Left cardiac atrium (tissue), 4 donors: ENCODE measurements at regions not wholly inside any gene's neighbourhood (a gene's known extent, or its start where the extent isn't known, plus 50 kb on each side); places are given as distances from the start of the nearest gene placed in this dataset.

Source experiments
- ATAC-seq, 2 donors: fragments of 200-7000 bp; cut with Tn5 transposase; one replicate each; pipeline ENCODE4 v1.9.1; 2020; ENCODE audit warnings: mild to moderate bottlenecking in 2 of 2, moderate library complexity in 2 of 2
- DNase-seq: peaks from one replicate; pipeline ENCODE4 v3.0.0-alpha.2; 2020
- intact Hi-C, 2 donors: fragments of 100-400 bp; cut with DNase I; formaldehyde crosslinking; loops; one replicate each; pipeline versions ENCODE4 v1.14.1 to v1.15.1; 2022 to 2023
- donor health status: DM: no; HTN: yes; CAD: no.
- donor health status: DM: no; HTN: yes; CAD: no; lungs with severe emphysema.
- donor health status: DM: yes; HTN: yes; CAD: no.
- donor health status: Dilated cardiomyopathy.

DNA sequence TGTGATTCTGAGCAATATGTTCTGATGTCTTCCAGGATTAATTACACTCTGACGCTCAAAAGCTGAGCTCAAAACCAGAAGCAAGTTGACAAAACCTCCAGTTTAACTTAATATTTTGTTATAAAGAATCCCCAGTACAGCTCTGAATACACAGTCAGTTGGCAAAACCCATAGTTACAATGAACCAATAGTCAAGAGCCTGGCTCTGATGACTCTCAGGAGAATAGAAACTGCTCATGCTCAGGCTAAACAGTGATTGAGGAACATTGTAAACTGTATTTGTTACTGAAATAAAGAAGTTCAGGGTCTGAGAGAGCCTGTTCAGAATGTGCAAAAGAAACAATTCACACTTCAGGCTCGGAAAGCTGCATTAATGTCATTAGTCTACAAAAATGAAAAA, 1565.9 kb downstream of the SUCLG1 start:
- intact Hi-C loops: no loop called here
- DNase-seq (no peak), ATAC-seq (no peak)

DNA sequence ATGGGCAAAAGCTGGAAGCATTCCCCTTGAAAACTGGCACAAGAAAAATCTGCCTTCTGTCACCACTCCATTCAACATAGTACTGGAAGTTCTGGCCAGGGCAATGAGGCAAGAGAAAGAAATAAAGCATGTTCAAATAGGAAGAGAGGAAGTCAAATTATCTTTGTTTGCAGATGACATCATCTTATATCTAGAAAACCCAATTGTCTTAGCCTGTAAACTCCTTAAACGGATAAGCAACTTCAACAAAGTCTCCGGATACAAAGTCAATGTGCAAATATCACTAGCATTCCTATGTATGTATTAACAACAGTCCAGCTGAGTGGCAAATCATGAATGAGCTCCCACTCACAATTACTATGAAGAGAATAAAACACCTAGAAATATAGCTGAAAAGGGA, 1579.3 kb downstream of the SUCLG1 start:
- DNase-seq (no peak), ATAC-seq (no peak)
- intact Hi-C loops: no loop called here

DNA sequence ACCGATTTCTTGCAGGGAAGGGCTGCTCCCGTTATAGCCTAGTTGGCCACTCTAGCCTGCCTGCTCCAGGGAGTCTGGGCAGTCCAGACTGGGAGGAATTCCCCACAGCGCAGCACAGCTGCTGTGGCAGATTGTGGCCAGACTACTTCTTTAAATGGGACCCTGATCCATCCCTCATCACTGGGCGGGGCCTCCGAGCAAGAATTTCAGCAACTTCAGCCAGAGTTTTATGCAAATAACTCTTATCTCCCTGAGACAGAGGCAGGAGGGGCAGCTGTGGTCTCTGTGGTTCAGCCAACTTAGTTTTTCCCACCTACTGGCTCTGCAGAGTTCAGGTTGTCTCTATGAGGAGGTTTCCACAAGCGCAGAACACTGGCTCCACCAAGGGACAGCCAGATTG, 1583.2 kb downstream of the SUCLG1 start:
- intact Hi-C loops: no loop called here
- no peak for ATAC-seq
- no peak for DNase-seq

DNA sequence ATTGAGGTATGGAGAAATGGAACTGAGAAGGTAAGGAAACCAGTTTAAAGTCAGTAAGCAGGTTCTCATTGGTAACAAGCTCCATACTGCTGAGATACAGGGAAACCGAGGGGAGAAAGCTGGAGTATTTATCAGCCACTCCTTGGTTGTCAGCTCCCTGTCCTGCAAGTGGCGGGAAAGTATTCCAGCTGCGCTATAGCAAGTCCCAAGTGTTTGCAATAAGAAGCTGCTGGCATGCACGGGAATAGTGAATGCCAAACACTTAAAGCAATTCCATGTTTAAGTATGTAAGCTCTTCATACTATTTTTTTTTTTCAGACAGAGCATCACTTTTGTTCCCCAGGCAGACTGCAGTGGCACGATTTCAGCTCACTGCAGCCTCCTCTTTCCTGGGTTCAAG, 1601.1 kb downstream of the SUCLG1 start:
- no peak for ATAC-seq
- intact Hi-C loops: no loop called here
- no peak for DNase-seq

DNA sequence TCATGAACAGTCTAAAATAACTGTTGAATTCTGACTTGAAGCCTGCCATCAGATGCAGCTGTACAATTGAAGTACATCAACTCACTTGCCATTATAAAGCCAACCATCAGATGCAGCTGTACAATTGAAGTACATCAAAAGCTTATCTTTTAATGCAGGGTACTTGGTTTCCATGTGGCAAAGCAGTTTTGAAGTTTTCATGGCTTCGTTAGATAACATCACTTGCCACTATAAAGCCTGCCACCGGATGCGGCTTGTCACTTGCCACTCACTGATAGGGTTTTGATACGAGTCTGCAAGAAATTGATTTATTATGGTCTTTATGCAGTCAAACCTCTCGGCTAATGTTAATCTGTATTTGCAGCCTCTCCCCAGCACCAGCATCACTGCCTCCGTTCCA, 1605.8 kb downstream of the SUCLG1 start:
- DNase-seq: no peak
- intact Hi-C loops: no loop called here
- ATAC-seq: no peak

DNA sequence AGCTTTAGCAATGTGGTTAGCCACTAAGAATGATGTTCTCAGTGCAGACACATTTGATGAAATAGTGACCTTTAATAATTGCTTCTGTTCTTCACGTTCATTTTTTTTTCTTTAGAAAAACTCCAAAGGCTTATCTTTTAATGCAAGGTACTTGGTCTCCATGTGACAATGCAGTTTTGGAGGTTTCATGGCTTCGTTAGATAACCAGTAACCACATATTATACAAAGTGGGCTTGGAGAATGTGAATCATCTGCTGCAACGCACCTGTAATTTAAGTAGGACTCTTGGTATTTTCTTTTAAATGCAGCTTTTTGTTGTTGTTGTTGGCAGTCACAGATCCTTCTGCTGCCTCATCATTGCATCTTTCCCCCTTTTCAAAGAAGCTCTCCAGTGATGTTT, 1606.3 kb downstream of the SUCLG1 start:
- intact Hi-C loops: no loop called here
- DNase-seq (no peak), ATAC-seq (no peak)

DNA sequence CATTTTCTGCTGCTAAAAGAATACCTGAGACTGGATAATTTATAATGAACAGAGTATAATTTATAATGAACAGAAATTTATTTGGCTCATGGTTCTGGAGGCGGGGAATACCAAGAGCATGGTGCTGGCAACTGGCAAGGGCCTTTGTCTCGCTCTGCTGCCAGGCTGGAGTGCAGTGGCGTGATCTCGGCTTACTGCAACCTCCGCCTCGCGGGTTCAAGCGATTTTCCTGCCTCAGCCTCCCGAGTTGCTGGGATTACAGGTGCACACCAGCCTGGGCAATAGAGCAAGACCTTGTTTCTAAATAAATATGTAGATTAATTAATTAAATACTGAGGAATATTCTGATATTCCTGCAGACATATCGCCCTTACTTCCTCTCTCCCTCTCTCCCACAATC, 1610.8 kb downstream of the SUCLG1 start:
- no peak for DNase-seq
- ATAC-seq: no peak
- intact Hi-C loops: no loop called here

DNA sequence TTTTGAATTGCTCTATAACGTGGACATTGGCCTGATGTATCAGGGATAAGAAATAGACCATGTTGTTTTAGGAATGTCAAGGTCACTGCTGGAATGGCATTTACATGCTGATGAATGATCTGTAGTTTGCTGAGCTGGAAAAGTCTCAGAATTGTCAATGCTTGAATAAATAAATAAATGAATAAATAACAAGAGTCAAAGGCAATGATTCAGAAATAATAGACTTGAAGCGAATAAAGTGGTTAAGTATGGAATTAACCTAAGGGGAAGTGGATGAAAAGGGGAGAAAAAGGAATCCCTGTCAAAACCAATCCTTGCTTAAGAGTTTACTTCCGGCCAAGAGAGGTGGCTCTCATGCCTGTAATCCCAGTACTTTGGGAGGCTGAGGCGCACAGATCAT, 1620.0 kb downstream of the SUCLG1 start:
- intact Hi-C loops: no loop called here
- DNase-seq (no peak), ATAC-seq (no peak)

DNA sequence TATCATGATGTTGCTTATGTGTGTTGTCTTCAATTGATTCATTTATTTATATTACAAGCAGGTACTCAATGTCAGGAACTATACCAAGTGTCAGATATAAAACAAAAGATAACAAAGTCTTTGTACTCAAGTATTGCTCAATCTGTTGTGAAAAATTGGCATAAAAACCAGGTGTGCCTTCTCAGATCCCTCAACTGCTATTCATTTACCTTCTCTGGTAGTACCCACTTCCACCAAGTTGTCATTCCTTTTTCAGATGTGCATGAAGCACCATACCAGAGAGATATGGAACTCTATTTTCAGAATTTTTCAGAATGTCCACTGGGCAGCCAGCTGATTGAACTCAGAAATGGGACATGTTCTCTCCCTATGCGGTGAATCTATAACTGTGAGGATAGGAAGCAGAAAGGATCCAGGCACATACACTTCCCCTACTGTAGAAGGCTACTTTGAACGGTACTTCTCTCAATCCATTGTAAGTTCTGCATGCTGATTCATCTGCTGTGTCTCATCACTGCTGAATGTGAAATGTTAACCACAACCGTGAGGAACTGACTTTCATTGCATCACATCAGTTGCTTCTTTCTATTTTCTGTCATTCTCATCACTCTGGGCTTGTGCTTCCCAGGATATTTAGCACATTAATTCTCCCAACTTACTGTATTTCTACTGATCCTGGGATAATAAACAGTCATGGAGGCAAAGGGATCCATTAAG, 1621.3 kb downstream of the SUCLG1 start:
- ATAC-seq: no peak
- intact Hi-C loops: no loop called here
- DNase-seq: no peak

DNA sequence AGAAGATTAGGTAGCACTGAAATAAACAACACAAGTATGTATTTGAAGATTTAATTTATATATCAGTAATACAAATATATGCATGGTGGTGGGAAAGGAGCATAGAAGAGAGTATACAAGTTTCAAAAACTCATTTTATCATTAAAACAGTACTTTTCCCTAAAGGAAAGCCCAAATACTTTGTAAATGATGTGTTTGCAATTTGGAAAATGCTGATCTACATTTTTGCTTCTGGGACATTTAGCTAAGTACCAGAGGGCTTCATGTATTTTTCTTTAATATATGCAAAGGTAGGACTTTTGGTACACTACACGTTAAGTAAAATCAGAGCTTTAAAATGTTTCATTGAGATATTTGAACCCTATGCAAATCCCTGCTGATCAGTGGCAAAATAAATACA, 1624.2 kb downstream of the SUCLG1 start:
- intact Hi-C loops: no loop called here
- ATAC-seq (no peak), DNase-seq (no peak)

DNA sequence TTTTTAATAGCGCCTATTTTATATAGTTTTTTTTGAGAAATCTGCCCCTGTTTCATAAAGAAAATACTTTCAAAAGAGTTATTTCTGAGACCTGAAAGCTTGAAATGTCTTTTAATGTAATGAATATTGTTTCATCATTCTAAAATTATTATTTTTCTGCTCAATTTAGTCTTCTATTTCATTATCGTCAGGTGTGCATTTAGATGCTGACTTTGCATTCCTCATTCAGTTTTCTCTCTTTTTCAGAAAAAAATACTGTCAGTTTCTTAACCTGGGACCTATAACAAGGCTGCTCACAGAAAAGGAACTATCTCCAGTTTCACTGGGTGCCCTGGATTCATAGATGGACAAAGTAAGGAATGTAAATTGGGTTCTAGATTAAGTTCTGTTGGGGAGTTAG, 1631.7 kb downstream of the SUCLG1 start:
- ATAC-seq: no peak
- DNase-seq: no peak
- intact Hi-C loops: no loop called here

DNA sequence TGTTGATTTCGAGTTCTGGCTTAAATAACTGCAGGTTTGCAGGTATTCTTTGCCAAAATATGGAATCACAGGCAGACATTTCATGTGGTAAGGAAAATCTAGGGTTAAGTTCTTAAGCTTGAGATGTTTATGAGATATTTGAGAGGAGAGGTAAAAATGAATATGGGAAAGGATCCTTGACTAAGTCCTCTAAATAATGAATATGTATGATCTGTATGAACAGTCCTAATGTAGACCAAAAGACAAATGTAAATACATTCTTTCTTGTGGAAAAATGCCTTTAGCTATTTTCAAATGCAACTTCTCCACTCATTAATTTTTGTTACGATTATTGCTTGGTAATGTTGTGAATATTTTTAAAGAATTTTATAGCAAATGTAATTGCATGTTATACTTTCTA, 1632.6 kb downstream of the SUCLG1 start:
- DNase-seq (no peak), ATAC-seq (no peak)
- intact Hi-C loops: no loop called here

DNA sequence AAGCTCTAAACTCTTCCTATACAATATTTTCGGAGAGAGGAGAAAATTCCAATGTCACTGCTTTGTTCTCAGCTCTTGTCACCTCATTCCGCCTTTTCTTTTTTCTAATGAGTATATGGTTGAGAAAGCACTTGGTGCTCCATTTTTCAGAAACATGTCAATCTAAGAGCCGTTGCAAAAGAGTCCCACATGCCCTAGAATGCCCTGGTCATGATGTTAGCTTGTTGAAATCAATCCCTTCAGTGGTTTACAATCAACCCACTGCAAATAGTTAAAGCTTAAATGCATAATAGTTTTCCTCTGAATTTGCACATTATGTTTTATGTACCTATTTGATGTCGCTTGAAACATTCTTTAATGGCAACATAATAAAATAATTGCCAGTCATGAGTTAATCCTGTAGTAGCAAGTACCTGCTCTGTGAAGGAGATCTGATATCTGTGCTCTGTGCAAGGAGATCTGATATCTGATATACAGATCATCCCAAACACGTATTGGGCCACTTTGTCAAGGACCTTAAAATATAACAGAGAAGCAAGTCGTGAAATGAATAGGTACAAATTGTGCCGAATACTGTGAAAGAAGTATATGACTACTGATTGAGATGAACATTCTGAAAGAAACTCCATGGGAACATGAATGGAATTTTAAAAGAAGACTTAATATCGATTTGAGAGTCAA, 1633.5 kb downstream of the SUCLG1 start:
- intact Hi-C loops: no loop called here
- DNase-seq (no peak), ATAC-seq (no peak)

DNA sequence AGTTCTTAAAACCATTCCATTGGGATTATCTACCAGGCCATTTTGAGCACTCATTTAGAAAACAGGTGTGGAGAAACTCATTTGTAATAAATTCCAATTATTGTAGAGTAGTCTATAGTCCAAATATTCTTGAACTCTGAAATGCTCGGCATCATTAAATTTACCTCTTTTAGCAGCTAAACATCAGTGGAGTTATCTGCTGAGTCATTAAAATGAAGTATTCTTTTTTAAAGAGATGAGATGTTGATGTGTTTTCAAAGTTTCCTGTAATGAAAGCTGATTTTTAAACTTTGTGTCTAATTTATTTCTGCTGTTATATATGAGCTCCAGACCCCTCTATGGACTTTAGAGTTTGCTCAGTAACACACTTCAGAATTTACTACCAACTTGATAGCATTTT, 1635.2 kb downstream of the SUCLG1 start:
- ATAC-seq: no peak
- intact Hi-C loops: no loop called here

DNA sequence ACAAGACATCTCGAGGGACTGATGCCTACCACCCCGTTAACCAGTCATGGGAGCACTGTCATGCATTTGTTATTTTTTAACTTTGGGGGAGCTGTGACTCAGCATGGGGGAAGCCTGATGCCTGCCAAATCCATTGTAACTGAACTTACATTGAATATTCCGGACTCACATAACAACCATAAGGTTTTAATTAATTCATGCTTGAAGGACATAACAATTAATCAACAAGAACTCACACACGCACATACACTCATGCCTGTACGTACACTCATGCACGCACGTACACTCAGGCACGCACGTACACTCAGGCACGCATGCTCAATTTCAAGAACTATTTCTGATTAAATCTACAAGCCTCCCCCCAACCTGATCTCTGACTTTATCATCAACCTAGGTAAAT, 1639.1 kb downstream of the SUCLG1 start:
- DNase-seq (no peak), ATAC-seq (no peak)
- intact Hi-C loops: no loop called here

More for the DNA sequence above, 1635.2 kb downstream of the SUCLG1 start:
- DNase-seq: no peak

DNA sequence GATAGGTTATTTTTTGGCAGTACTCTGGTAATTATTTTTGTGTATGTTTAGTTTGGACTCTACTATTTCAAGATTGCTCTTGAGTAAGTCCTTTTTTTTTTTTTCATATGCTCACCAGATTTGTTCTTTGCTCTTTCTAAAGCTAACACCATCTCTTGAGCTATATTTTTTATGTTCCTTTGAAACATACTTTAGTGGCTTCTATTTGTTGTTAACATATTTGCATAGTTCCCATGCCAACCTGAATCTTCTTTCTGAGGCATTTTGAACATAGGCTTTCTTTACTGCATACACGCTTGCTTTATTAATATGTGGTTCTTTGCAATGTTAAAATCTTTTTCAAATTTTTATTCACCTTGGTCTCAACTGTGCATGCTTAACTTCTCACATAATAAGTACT, 1644.9 kb downstream of the SUCLG1 start:
- intact Hi-C loops: no loop called here
- no peak for DNase-seq
- ATAC-seq: no peak

DNA sequence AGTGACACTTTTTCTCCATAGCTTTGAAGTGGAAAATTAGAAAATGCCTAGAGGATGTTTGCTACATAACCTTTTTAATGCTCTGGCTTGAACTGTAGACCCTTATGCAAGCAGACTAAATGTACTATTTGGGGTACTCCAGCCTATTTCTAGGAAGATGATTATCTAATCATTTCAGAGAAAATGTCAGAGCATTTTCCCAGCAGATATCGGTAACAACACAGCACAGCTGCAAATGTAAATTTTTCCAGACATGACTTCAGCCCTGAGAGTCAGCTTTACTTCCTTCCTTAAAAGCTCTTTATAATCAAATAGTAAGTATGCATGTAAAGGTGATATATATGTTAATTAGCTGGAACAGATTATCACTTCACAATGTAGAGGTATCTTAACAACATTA, 1647.1 kb downstream of the SUCLG1 start:
- intact Hi-C loops: no loop called here
- no peak for ATAC-seq
- DNase-seq: no peak

DNA sequence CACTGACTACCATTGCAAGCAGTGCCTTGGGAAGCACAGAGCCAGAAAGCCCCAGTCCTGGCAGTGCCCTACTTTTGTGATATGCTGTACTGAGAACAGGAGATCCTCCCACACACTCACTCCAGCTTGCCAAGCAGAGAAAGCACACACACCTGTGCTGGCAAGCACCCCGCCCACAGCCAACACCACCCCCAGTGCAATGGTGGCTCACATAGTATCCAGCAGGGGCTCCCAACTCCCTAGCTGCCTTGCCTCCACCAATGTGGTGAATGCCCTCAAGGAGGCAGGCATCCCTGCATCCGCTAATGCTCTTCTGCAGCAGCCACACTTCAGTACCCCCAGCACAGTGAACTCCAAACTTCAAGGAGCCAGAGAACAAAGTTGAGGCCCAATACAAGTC, 1655.8 kb downstream of the SUCLG1 start:
- intact Hi-C loops: no loop called here

DNA sequence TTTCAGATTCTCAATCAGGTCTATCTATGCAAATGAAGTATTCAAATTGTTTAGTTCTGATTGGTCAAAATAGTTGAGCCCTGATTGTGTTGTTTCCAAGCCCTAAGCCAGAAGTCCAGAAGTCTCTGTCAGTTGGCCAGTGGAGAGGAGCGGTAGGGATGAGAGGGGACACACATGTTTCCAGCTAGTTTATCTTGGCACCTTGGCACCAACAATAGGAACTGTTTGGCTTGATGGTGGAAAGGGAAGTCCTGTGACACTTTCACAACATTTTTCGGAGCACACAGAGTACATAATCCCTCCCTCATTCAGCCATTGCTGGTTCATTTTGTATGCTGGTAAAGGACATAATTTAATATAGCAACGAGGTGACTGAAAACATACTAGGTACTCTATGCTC, 1661.6 kb downstream of the SUCLG1 start:
- DNase-seq: no peak
- intact Hi-C loops: no loop called here
- no peak for ATAC-seq

More for the DNA sequence above, 1655.8 kb downstream of the SUCLG1 start:
- DNase-seq (no peak), ATAC-seq (no peak)

DNA sequence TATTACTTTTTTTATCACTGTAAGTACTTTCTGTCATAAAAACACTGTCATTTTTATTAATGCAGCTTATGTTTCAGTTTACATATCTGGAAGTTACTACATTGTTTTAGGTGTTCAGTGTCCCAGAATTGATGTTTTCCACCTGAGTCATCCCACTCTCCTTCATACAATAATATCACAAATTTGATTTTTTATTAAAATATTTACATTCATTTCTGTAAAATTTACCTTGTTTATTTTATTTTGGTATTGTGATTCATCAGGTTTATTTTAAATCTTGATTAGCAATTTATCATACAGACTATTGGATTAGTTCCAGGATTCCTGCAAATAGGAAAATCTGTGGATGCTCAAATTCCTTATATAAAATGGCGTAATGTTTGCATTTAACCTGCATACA, 1662.9 kb downstream of the SUCLG1 start:
- intact Hi-C loops: no loop called here
- ATAC-seq (no peak), DNase-seq (no peak)

DNA sequence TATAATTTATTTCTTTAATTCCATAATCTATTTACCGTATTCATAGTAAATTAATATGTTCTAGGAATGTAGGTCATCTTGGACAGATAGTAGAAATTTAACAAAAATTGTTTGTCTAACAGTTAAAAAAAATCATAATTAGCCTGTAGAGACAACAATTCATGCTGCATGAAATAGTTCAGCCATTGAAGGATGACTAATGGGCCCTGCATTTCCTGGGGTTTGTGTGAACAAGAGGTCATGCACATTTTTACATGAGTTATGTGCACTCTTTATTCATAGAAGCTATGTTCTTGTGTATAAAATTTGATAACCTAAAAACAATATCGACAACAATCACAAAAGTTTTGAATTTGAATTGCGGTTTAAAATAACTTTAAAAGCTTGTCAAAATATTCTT, 1663.6 kb downstream of the SUCLG1 start:
- ATAC-seq (no peak), DNase-seq (no peak)
- intact Hi-C loops: no loop called here
